ENCODE measurements at regions not wholly inside any gene's neighbourhood (a gene's known extent, or its start where the extent isn't known, plus 50 kb on each side); places are given as distances from the start of the nearest gene placed in this dataset.

GRCh38 chr4:33218238-33218637, 2498.1 kb downstream of the PCDH7 start:
- CTCF ChIA-PET (ENCODE audit: unreplicated experiment), result no interaction called here
- Histone ChIP-seq H2AFZ (ENCODE audit: low read length) (no peak overlapping the region), H3K79me2 (ENCODE audit: insufficient read depth, low read depth, low read length) (no peaks in the 10 kb centered on the region), H4K20me1 (ENCODE audit: insufficient read depth, low read length) (no peaks in the 10 kb centered on the region), H3K4me1 (ENCODE audit: insufficient read depth, low read length, poor library complexity, severe bottlenecking) (no peaks in the 10 kb centered on the region), H3K9me2 (ENCODE audit: insufficient read depth, low read length) (no peaks in the 10 kb centered on the region), H3K27ac (ENCODE audit: low read depth, low read length, poor library complexity, severe bottlenecking) (no peak overlapping the region), H3K4me2 (ENCODE audit: low read length) (no peak overlapping the region), H3K9me3 (ENCODE audit: low read length) (no peaks in the 10 kb centered on the region), H3K36me3 (ENCODE audit: insufficient read depth, low read length) (no peaks in the 10 kb centered on the region), H3K4me3 (ENCODE audit: low read depth, low read length, poor library complexity, severe bottlenecking) (no peak overlapping the region)
- intact Hi-C loops (cut with micrococcal nuclease; ENCODE audit: unreplicated experiment), result no loop called here
- no peak for DNase-seq (ENCODE audit: low spot score)
- BruUV-seq (replicated peaks), result no TSS peak
- POLR2A ChIA-PET, result no interaction called here
- TF ChIP-seq EZH2phosphoT487 (IDR thresholded peaks at IDR 0.05; ENCODE audit: borderline replicate concordance, low read depth, low read length) (no peak), CTCF (conservative IDR thresholded peaks at IDR 0.05; ENCODE audit: low read length) (no peak)

- Histone ChIP-seq H3K9me3 (ENCODE audit: low read length) (no peaks in the 10 kb centered on the region), H3K4me3 (ENCODE audit: low read depth, low read length, poor library complexity, severe bottlenecking) (no peak overlapping the region), H2AFZ (ENCODE audit: low read length) (no peak overlapping the region), H3K36me3 (ENCODE audit: insufficient read depth, low read length) (no peaks in the 10 kb centered on the region), H3K27ac (ENCODE audit: low read depth, low read length, poor library complexity, severe bottlenecking) (no peak overlapping the region), H3K4me2 (ENCODE audit: low read length) (no peak overlapping the region), H3K79me2 (ENCODE audit: insufficient read depth, low read depth, low read length) (no peaks in the 10 kb centered on the region), H3K9me2 (ENCODE audit: insufficient read depth, low read length) (no peaks in the 10 kb centered on the region), H4K20me1 (ENCODE audit: insufficient read depth, low read length) (no peaks in the 10 kb centered on the region), H3K4me1 (ENCODE audit: insufficient read depth, low read length, poor library complexity, severe bottlenecking) (no peaks in the 10 kb centered on the region)
- no peak for DNase-seq (ENCODE audit: low spot score)
- intact Hi-C loops (cut with micrococcal nuclease; ENCODE audit: unreplicated experiment), result no loop called here
- TF ChIP-seq EZH2phosphoT487 (IDR thresholded peaks at IDR 0.05; ENCODE audit: borderline replicate concordance, low read depth, low read length), result no peak
- TF ChIP-seq CTCF (conservative IDR thresholded peaks at IDR 0.05; ENCODE audit: low read length), result no peak
- BruUV-seq (replicated peaks), result no TSS peak
- POLR2A ChIA-PET, result no interaction called here
- CTCF ChIA-PET (ENCODE audit: unreplicated experiment), result no interaction called here
These were observed 2506.0 kb downstream of the PCDH7 start for GRCh38 chr4:33226133-33226532.

- CTCF ChIA-PET (ENCODE audit: unreplicated experiment), result no interaction called here
- Histone ChIP-seq H3K4me1 (ENCODE audit: insufficient read depth, low read length, poor library complexity, severe bottlenecking) (no peaks in the 10 kb centered on the region), H3K4me2 (ENCODE audit: low read length) (no peak overlapping the region), H3K27ac (ENCODE audit: low read depth, low read length, poor library complexity, severe bottlenecking) (no peak overlapping the region), H4K20me1 (ENCODE audit: insufficient read depth, low read length) (no peaks in the 10 kb centered on the region), H3K9me3 (ENCODE audit: low read length) (no peaks in the 10 kb centered on the region), H3K36me3 (ENCODE audit: insufficient read depth, low read length) (no peaks in the 10 kb centered on the region), H3K4me3 (ENCODE audit: low read depth, low read length, poor library complexity, severe bottlenecking) (no peak overlapping the region), H3K9me2 (ENCODE audit: insufficient read depth, low read length) (no peaks in the 10 kb centered on the region), H3K79me2 (ENCODE audit: insufficient read depth, low read depth, low read length) (no peaks in the 10 kb centered on the region), H2AFZ (ENCODE audit: low read length) (no peak overlapping the region)
- no peak for TF ChIP-seq CTCF (conservative IDR thresholded peaks at IDR 0.05; ENCODE audit: low read length)
- TF ChIP-seq EZH2phosphoT487 (IDR thresholded peaks at IDR 0.05; ENCODE audit: borderline replicate concordance, low read depth, low read length), result no peak
- POLR2A ChIA-PET, result no interaction called here
- DNase-seq (ENCODE audit: low spot score), result no peak
- intact Hi-C loops (cut with micrococcal nuclease; ENCODE audit: unreplicated experiment), result no loop called here
- BruUV-seq (replicated peaks), result no TSS peak
These were observed 2506.6 kb downstream of the PCDH7 start for GRCh38 chr4:33226783-33227182.
